HCT116 (cell line): ENCODE measurements at regions not wholly inside any gene's neighbourhood (a gene's known extent, or its start where the extent isn't known, plus 50 kb on each side); places are given as distances from the start of the nearest gene placed in this dataset.

ENCODE experiments used
- ATAC-seq: fragments of 200-7000 bp; cut with Tn5 transposase; 2 replicates; pipeline ENCODE4 v1.9.1; 2020; ENCODE audit warnings: mild to moderate bottlenecking, moderate library complexity
- BruUV-seq: library from RNA; stranded (reverse); fragments of 400-500 nt; replicated peaks from 2 replicates; lab custom pipeline; 2021; lab: Mats Ljungman, UMichigan
- CTCF ChIA-PET: fragments of 300-600 bp; sonication (Branson Sonifier 250); formaldehyde crosslinking; loops from one replicate; lab custom pipeline; 2021; ENCODE audit warnings: antibody characterized with exemption; lab: Charles Lee
- POLR2A ChIA-PET: fragments of 300-600, 350-600 bp; sonication (Branson Sonifier 250); formaldehyde crosslinking; loops from one replicate; lab custom pipeline; 2021; ENCODE audit warnings: antibody characterized with exemption; lab: Charles Lee
- RAD21 ChIA-PET, 2 experiments: fragments of 300-600 bp; sonication (Branson Sonifier 250); formaldehyde crosslinking; loops; one replicate each; lab custom pipeline; 2023; ENCODE audit warnings: low total read pairs in 2 of 2; ENCODE audit not compliant: uncharacterized antibody in 2 of 2, unreplicated experiment in 2 of 2, low non-redundant PET in 1 of 2; lab: Charles Lee
- DNase-seq: peaks from one replicate; pipeline ENCODE4 v3.0.0-alpha.2; 2010; ENCODE audit warnings: low read depth, low spot score
- H2AFZ ChIP-seq: fragments of 200-600 bp; shearing (Covaris generic), sonication (generic); 2 replicates; pipeline ENCODE4 v1.6.1; 2017; ENCODE audit warnings: low read depth, mixed run types, mixed read lengths, antibody characterized with exemption, low read length; ENCODE audit not compliant: poor library complexity, severe bottlenecking
- H3K27ac ChIP-seq: 2 replicates; pipeline ENCODE4 v1.5.1; 2012; ENCODE audit warnings: low read depth, low read length
- H3K27me3 ChIP-seq: fragments of 200-600 bp; sonication (generic); 2 replicates; pipeline ENCODE4 v1.6.1; 2016; ENCODE audit warnings: mixed run types, low read length, mixed read lengths; ENCODE audit not compliant: insufficient read depth
- H3K36me3 ChIP-seq, 2 experiments: fragments of 200-500 bp in 1 of 2; fragments of 200-600 bp in 1 of 2; sonication (Bioruptor generic) in 1 of 2; sonication (generic) in 1 of 2; 2 replicates each; pipeline versions ENCODE4 v1.5.1 to v1.6.1; 2014 to 2016; ENCODE audit warnings: low read length in 2 of 2, inconsistent platforms in 1 of 2, mixed read lengths in 1 of 2, mixed run types in 1 of 2; ENCODE audit not compliant: insufficient read depth in 2 of 2, control insufficient read depth in 1 of 2
- H3K4me1 ChIP-seq, 2 experiments: fragments of 200-600 bp in 1 of 2; sonication (generic) in 1 of 2; 2 replicates each; pipeline versions ENCODE4 v1.5.1 to v1.6.1; 2012 to 2017; ENCODE audit warnings: low read length in 2 of 2, inconsistent platforms in 1 of 2, mild to moderate bottlenecking in 1 of 2, mixed read lengths in 1 of 2, mixed run types in 1 of 2, moderate library complexity in 1 of 2; ENCODE audit not compliant: insufficient read depth in 2 of 2, control insufficient read depth in 1 of 2
- H3K4me2 ChIP-seq: fragments of 200-600 bp; sonication (generic); 2 replicates; pipeline ENCODE4 v1.6.1; 2017; ENCODE audit warnings: mixed run types, low read length, mixed read lengths
- H3K4me3 ChIP-seq, 2 experiments: fragments of 200-600 bp in 1 of 2; sonication (generic) in 1 of 2; replicated peaks in 1 of 2; 2 replicates each; pipeline ENCODE4 v1.5.1; 2011 to 2016; ENCODE audit warnings: low read length in 2 of 2, control low read depth in 1 of 2, low read depth in 1 of 2, mild to moderate bottlenecking in 1 of 2, mixed read lengths in 1 of 2, mixed run types in 1 of 2
- H3K79me2 ChIP-seq: fragments of 200-600 bp; sonication (generic); 2 replicates; pipeline ENCODE4 v1.6.1; 2017; ENCODE audit warnings: mild to moderate bottlenecking, mixed run types, low read length, moderate library complexity, mixed read lengths; ENCODE audit not compliant: insufficient read depth
- H3K9ac ChIP-seq: fragments of 200-600 bp; sonication (generic); 2 replicates; pipeline ENCODE4 v1.6.1; 2016; ENCODE audit warnings: low read length, mixed read lengths
- H3K9me2 ChIP-seq: fragments of 200-600 bp; sonication (generic), shearing (Covaris generic); 2 replicates; pipeline ENCODE4 v1.6.1; 2017; ENCODE audit warnings: mixed run types, mild to moderate bottlenecking, moderate library complexity; ENCODE audit not compliant: insufficient read depth
- H3K9me3 ChIP-seq, 2 experiments: fragments of 200-500 bp in 1 of 2; fragments of 200-600 bp in 1 of 2; sonication (Bioruptor generic) in 1 of 2; sonication (generic) in 1 of 2; 2 replicates each; pipeline ENCODE4 v1.6.1; 2014 to 2017; ENCODE audit warnings: low read length in 2 of 2, mixed read lengths in 2 of 2, inconsistent platforms in 1 of 2, low read depth in 1 of 2, mild to moderate bottlenecking in 1 of 2, mixed run types in 1 of 2, moderate library complexity in 1 of 2; ENCODE audit not compliant: control insufficient read depth in 1 of 2, insufficient read depth in 1 of 2
- H4K20me1 ChIP-seq: fragments of 200-600 bp; sonication (generic), shearing (Covaris generic); 2 replicates; pipeline ENCODE4 v1.6.1; 2017; ENCODE audit warnings: mixed run types, mild to moderate bottlenecking, moderate library complexity; ENCODE audit not compliant: insufficient read depth
- CBX3 ChIP-seq: IDR thresholded peaks from 2 replicates; pipeline ENCODE4 v1.6.1; 2012; ENCODE audit warnings: low read depth
- CEBPB ChIP-seq: IDR thresholded peaks from 2 replicates; pipeline ENCODE4 v1.6.1; 2012; ENCODE audit warnings: low read depth
- EGR1 ChIP-seq: IDR thresholded peaks from 2 replicates; pipeline ENCODE4 v1.6.1; 2012; ENCODE audit warnings: low read depth
- ELF1 ChIP-seq: IDR thresholded peaks from 2 replicates; pipeline ENCODE4 v1.6.1; 2012; ENCODE audit warnings: low read depth, borderline replicate concordance
- EZH2 ChIP-seq: fragments of 200-600 bp; sonication (generic); IDR thresholded peaks from 2 replicates; pipeline ENCODE4 v1.6.1; 2017; ENCODE audit warnings: antibody characterized with exemption, mixed run types
- EZH2phosphoT487 ChIP-seq: fragments of 200-600 bp; IDR thresholded peaks from 2 replicates; pipeline ENCODE4 v1.6.1; 2018; ENCODE audit warnings: antibody characterized with exemption, borderline replicate concordance
- FOSL1 ChIP-seq: IDR thresholded peaks from 2 replicates; pipeline ENCODE4 v1.6.1; 2012; ENCODE audit warnings: low read depth
- JUND ChIP-seq: IDR thresholded peaks from 2 replicates; pipeline ENCODE4 v1.6.1; 2012
- POLR2A ChIP-seq: IDR thresholded peaks from 2 replicates; pipeline ENCODE4 v1.7.0; 2011; ENCODE audit warnings: borderline replicate concordance; ENCODE audit not compliant: insufficient read depth, insufficient read length; ENCODE audit errors: extremely low read depth
- POLR2AphosphoS5 ChIP-seq: IDR thresholded peaks from 2 replicates; pipeline ENCODE4 v1.6.1; 2011; ENCODE audit warnings: mild to moderate bottlenecking, low read depth, low read length, moderate library complexity
- RAD21 ChIP-seq: IDR thresholded peaks from 2 replicates; pipeline ENCODE4 v1.6.1; 2012; ENCODE audit warnings: low read depth, mild to moderate bottlenecking
- SIN3A ChIP-seq: IDR thresholded peaks from 2 replicates; pipeline ENCODE4 v1.6.1; 2012; ENCODE audit warnings: low read depth
- SP1 ChIP-seq: IDR thresholded peaks from 2 replicates; pipeline ENCODE4 v1.6.1; 2012; ENCODE audit warnings: low read depth
- SRF ChIP-seq: IDR thresholded peaks from 2 replicates; pipeline ENCODE4 v1.6.1; 2012; ENCODE audit warnings: low read depth
- TCF7L2 ChIP-seq: IDR thresholded peaks from 2 replicates; pipeline ENCODE4 v1.7.0; 2011; ENCODE audit warnings: borderline replicate concordance, inconsistent platforms; ENCODE audit not compliant: insufficient read depth, insufficient read length; ENCODE audit errors: extremely low read depth
- YY1 ChIP-seq: IDR thresholded peaks from 2 replicates; pipeline ENCODE4 v1.6.1; 2011; ENCODE audit warnings: low read length, low read depth, moderate library complexity, mild to moderate bottlenecking; ENCODE audit not compliant: insufficient replicate concordance; ENCODE audit errors: extremely low read depth
- ZFX ChIP-seq: fragments of 450-650 bp; IDR thresholded peaks from 2 replicates; pipeline ENCODE4 v1.6.1; 2017
- ZNF274 ChIP-seq: fragments of 200-500 bp; sonication (Bioruptor generic); IDR thresholded peaks from 2 replicates; pipeline ENCODE4 v1.6.1; 2014; ENCODE audit warnings: mild to moderate bottlenecking, low read depth, low read length, inconsistent platforms
- intact Hi-C: fragments of 100-400 bp; cut with micrococcal nuclease; formaldehyde crosslinking; loops from 2 replicates; pipeline ENCODE4 v1.10.0; 2022
- TF ChIP-seq, protein P1 (sequence below): IDR thresholded peaks from 2 replicates; pipeline ENCODE4 v1.6.1; 2012
- TF ChIP-seq, protein P2 (sequence below): IDR thresholded peaks from 2 replicates; pipeline ENCODE4 v1.6.1; 2012
- TF ChIP-seq, protein P3 (sequence below): IDR thresholded peaks from 2 replicates; pipeline ENCODE4 v1.6.1; 2012; ENCODE audit warnings: low read depth
- TF ChIP-seq, protein P4 (sequence below), 3 experiments: fragments of 200-600 bp in 1 of 3; sonication (generic) in 1 of 3; IDR thresholded peaks in 2 of 3; conservative IDR thresholded peaks in 1 of 3; 2 replicates each; pipeline ENCODE4 v1.5.1; 2012 to 2017; ENCODE audit warnings: low read depth in 2 of 3, low read length in 2 of 3, antibody characterized with exemption in 1 of 3, borderline replicate concordance in 1 of 3, control low read depth in 1 of 3, mild to moderate bottlenecking in 1 of 3, mixed read lengths in 1 of 3, mixed run types in 1 of 3, moderate library complexity in 1 of 3; ENCODE audit not compliant: insufficient read depth in 1 of 3

DNA sequence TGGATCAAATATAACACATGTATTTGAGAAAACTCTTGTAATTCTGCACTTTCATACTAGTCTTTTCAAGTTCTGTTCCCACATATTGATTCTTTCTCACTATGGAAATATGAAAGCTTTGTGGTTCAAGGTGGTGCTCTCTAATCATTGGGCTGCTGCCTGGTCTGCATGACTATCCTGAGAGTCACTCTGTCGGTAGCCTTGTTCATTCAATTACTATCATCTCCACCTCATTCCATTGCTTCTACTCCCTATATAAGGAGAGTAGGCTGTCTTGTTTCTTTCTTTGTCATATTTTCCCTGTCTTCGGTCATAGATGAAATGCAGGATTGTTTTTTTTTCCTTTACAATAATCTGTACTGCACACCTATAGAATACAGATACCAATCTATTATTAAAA is 341.4 kb upstream of the ACTBL2 start:
- Histone ChIP-seq H3K27me3 (no peaks in the 10 kb centered on the region), H3K4me3 (peak overlapping the region in 1 of 2 experiments; percentile 7; a peak in 1 of 4 replicates), H3K79me2 (no peaks in the 10 kb centered on the region), H3K9me3 (no peaks in the 10 kb centered on the region), H3K9ac (peak overlapping the region; percentile 46), H3K27ac (peak overlapping the region; percentile 73; the same call in 1 of the 2 replicates), H3K4me1 (peaks cover 28 to 34% of the 10 kb centered on the region in 2 experiments), H3K9me2 (no peaks in the 10 kb centered on the region), H2AFZ (no peak overlapping the region), H3K4me2 (peak overlapping the region; percentile 56), H3K36me3 (peaks cover 0 to 9% of the 10 kb centered on the region in 2 experiments; a peak in 1 of 4 replicates), H4K20me1 (no peaks in the 10 kb centered on the region)
- POLR2A ChIA-PET = interaction anchor here (1.1 kb wide), 1 partner anchor 12 kb away, joined by 4 read pairs; no protein-coding TSS in a partner anchor
- intact Hi-C loops = no loop called here
- BruUV-seq = no TSS peak
- peak; percentile 95 for DNase-seq
- ATAC-seq = peak; percentile 95
- CTCF ChIA-PET = interaction anchor here (1.1 kb wide), 1 partner anchor 45 kb away, joined by 4 read pairs; no protein-coding TSS in a partner anchor
- RAD21 ChIA-PET = no interaction called here
- TF ChIP-seq EZH2phosphoT487 = no peak
- no peak for TF ChIP-seq YY1
- TF ChIP-seq EGR1 = 0 out of 2 replicates have a peak, but pooled peaks have one; percentile 43
- TF ChIP-seq, protein P1, sequence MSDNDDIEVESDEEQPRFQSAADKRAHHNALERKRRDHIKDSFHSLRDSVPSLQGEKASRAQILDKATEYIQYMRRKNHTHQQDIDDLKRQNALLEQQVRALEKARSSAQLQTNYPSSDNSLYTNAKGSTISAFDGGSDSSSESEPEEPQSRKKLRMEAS = peak; percentile 58; the same call in 1 of the 2 replicates
- TF ChIP-seq SRF = peak; percentile 98
- peak; percentile 81; the same call in 1 of the 2 replicates for TF ChIP-seq SIN3A
- peak; percentile 85 for TF ChIP-seq TCF7L2
- TF ChIP-seq RAD21 = peak; percentile 30; the same call in 1 of the 2 replicates
- peak; percentile 96 for TF ChIP-seq FOSL1
- no peak for TF ChIP-seq POLR2A
- TF ChIP-seq ZNF274 = no peak
- TF ChIP-seq POLR2AphosphoS5 = peak; percentile 49
- TF ChIP-seq, protein P2, sequence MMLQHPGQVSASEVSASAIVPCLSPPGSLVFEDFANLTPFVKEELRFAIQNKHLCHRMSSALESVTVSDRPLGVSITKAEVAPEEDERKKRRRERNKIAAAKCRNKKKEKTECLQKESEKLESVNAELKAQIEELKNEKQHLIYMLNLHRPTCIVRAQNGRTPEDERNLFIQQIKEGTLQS = no peak
- peak; percentile 91 for TF ChIP-seq CBX3
- TF ChIP-seq, protein P3, sequence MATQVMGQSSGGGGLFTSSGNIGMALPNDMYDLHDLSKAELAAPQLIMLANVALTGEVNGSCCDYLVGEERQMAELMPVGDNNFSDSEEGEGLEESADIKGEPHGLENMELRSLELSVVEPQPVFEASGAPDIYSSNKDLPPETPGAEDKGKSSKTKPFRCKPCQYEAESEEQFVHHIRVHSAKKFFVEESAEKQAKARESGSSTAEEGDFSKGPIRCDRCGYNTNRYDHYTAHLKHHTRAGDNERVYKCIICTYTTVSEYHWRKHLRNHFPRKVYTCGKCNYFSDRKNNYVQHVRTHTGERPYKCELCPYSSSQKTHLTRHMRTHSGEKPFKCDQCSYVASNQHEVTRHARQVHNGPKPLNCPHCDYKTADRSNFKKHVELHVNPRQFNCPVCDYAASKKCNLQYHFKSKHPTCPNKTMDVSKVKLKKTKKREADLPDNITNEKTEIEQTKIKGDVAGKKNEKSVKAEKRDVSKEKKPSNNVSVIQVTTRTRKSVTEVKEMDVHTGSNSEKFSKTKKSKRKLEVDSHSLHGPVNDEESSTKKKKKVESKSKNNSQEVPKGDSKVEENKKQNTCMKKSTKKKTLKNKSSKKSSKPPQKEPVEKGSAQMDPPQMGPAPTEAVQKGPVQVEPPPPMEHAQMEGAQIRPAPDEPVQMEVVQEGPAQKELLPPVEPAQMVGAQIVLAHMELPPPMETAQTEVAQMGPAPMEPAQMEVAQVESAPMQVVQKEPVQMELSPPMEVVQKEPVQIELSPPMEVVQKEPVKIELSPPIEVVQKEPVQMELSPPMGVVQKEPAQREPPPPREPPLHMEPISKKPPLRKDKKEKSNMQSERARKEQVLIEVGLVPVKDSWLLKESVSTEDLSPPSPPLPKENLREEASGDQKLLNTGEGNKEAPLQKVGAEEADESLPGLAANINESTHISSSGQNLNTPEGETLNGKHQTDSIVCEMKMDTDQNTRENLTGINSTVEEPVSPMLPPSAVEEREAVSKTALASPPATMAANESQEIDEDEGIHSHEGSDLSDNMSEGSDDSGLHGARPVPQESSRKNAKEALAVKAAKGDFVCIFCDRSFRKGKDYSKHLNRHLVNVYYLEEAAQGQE = no peak
- TF ChIP-seq ELF1 = no peak
- TF ChIP-seq SP1 = peak; percentile 98
- peak; percentile 83 for TF ChIP-seq CEBPB
- TF ChIP-seq EZH2 = no peak
- TF ChIP-seq, protein P4, sequence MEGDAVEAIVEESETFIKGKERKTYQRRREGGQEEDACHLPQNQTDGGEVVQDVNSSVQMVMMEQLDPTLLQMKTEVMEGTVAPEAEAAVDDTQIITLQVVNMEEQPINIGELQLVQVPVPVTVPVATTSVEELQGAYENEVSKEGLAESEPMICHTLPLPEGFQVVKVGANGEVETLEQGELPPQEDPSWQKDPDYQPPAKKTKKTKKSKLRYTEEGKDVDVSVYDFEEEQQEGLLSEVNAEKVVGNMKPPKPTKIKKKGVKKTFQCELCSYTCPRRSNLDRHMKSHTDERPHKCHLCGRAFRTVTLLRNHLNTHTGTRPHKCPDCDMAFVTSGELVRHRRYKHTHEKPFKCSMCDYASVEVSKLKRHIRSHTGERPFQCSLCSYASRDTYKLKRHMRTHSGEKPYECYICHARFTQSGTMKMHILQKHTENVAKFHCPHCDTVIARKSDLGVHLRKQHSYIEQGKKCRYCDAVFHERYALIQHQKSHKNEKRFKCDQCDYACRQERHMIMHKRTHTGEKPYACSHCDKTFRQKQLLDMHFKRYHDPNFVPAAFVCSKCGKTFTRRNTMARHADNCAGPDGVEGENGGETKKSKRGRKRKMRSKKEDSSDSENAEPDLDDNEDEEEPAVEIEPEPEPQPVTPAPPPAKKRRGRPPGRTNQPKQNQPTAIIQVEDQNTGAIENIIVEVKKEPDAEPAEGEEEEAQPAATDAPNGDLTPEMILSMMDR (IDR thresholded peaks at IDR 0.05 in 2 of 3, conservative IDR thresholded peaks at IDR 0.05 in 1 of 3; ENCODE audit: borderline replicate concordance in 1 of 3, insufficient read depth in 1 of 3, low read depth in 2 of 3, low read length in 2 of 3) = no peak
- TF ChIP-seq JUND = peak; percentile 97
- no peak for TF ChIP-seq ZFX
